ENCODE measurements at regions not wholly inside any gene's neighbourhood (a gene's known extent, or its start where the extent isn't known, plus 50 kb on each side); places are given as distances from the start of the nearest gene placed in this dataset.
"Not testable (repeated sequence)": the region's sequence is repeated elsewhere in the genome, so short reads cannot be mapped to it uniquely, and the experiment has no call there.

DNA sequence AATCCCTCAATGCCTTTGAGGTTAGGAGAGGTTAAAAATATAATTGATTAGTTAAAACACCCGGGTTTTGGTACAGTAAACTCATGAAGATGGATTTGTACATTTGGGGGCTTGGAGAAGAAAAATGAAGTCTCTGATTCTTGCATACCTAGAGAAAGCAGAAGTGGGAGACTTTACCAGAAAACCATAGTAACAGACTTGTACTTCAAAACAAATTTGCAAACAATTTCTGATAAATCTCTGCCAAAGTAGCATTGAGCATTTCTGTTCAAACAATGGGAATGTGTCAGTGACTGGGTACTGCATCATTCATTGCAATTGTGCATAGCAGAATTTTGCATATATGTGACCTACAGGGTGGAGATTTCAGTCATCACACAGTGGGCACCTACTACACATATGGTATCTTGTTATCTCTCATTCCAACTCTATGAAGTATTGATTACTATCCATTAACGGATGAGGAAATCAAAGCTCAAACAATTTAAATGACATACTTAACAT, 256.9 kb downstream of the PLK2 start:
- no peak for DNase-seq (ENCODE audit: low read depth in 2 of 2)

DNA sequence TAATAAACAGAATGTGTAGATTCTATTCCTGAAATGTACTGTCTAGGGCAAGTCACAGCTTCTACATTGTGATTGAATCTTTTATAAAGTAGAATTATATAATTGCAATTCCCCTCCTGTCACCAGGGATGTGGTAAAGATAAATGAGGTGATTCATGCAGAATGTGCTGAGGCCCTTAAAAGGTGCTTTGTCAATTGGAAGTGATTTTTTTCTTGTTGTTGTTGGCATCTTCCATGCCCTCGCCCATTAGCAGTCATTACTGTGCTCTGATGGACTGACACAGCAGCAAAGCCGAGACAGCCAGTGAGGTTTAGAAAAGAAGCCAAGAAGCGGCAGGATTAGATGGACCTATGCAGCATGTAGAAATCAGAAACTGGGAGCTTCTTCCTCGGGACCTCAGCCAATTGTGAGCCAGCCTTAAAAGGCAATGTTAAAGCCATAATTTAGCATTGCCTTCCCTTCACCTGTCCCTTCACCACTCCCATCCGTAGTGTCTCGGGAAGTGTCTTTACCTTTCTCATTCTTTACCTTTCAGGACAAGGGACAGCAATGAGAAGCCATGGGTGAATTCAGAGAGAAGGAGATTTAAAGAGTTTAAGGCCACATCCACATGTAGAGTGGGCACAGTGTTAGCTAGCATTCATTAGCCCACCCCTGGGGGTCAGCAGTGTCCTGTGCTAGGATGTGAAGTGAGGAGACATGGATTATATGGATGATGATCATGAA, 257.8 kb downstream of the PLK2 start:
- DNase-seq (ENCODE audit: low read depth in 2 of 2): no peak

DNA sequence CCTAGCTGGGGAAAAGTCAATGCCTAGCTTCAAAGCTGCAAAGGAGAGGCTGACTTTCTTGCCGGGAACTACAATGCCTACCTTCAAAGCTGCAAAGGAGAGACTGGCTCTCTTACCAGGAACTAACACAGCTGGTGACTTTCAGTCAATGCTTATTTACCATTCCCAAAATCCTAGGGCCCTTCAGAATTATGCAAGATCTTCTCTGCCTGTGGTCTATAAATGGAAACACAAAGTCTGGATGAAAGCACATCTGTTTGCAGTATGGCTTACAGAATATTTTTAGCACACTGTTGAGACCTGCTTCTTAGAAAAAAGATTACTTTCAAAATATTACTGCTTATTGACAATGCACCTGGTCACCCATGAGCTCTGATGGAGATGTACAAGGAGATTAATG, 259.4 kb downstream of the PLK2 start:
- DNase-seq (ENCODE audit: low read depth in 2 of 2): no peak

DNA sequence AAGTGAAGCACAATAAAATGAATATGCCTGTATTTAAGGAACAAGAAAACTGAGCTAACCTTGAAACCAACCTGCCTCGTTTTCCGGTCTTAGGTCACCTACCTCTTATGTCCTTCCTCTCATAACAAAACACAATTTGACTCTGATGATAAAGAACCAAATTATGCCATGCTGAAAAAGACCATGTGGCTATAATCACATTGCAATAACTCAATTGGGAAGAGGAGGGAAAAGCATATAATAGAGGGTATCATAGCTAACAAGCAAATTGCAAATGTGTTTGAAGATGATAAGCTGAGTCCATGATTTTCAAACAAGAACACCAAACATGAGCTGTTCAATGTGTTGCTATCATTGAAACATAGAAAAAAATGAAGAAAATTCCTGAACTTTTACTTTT, 260.8 kb downstream of the PLK2 start:
- DNase-seq (ENCODE audit: low read depth in 2 of 2): no peak

DNA sequence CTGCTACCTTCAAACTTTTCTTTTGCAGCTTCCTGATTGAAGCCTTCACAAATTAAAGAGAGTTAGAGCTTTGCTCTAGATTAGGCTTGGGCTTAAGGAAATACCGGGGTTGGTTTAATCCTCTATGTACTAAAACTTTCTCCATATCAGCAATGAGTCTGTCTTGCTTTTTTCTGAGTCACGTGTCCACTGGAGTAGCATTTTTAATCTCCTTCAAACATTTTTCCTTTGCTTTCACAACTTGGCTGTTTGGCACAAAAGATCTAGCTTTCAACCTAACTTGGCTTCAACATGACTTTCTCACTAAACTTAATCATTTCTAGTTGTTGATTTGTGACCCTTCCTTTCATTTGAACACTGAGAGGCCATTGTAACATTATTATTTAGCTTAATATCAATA, 261.6 kb downstream of the PLK2 start:
- no peak for DNase-seq (ENCODE audit: low read depth in 2 of 2)

GRCh38 chr5:58197875-58198274, 262.0 kb downstream of the PLK2 start:
- no peak for DNase-seq (ENCODE audit: low read depth in 2 of 2)

DNA sequence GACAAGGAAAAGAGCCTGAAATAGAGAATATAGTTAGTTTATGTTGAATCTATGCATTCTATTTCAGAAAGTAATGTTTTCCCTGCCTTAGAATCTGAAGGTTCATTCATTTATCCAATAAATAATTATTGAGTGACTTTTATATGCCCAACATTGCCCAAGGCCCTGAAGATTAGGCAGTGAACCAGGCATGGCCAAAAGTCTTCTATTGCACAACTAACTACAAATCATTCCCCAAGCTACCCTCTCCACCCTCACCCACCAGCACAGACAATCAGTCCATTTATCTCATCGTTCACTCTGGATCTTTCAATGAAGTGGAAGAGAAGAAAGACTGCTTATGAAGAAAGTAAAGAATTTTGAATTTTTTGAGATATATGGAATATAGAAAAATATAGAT, 268.4 kb downstream of the PLK2 start:
- DNase-seq (ENCODE audit: low read depth in 2 of 2): no peak

GRCh38 chr5:58188262-58188651, 271.6 kb downstream of the PLK2 start:
- no peak for DNase-seq (ENCODE audit: low read depth in 2 of 2)

- DNase-seq (ENCODE audit: low read depth in 2 of 2): no peak
Measured at GRCh38 chr5:58187432-58188261, 272.2 kb downstream of the PLK2 start.

DNA sequence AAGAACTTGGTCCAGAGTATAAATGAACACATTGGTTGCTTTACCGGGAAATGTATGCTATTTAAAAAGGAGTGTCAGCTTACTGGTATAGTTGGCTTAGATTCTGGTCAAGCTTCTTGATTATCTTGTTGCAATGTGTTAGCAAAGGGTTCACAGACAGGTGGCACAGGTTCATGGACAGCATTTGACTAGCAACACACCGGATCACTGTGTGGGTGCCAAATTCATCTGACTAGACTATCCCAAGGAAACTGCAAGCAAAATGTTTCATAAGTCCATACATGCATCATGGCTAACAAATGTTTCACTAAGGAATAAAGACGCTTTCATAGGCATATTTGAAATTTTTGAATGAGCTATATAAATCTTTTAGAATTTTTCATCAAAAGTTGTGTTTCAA, 274.1 kb downstream of the PLK2 start:
- no peak for DNase-seq (ENCODE audit: low read depth in 2 of 2)

- DNase-seq (ENCODE audit: low read depth in 2 of 2): no peak
Measured at GRCh38 chr5:58185397-58185796, 274.5 kb downstream of the PLK2 start.

DNA sequence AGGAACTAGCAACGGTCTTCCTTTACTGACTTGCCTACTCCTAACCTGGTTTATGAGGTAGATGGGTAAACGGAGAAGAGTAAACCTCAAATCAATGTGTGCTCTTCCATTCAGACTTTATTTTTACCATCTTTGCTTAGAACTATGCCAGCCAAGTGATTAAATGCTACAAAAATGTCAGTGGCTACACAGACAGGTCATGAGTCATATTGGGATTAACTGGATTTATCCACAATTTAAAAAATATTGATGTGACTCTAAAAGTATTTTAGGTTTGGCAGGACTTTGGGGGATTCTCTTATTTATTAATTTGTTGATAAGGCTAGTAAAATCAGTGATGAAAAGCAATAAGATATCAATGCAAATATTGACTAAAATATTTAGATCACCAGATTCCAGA, 275.0 kb downstream of the PLK2 start:
- DNase-seq (ENCODE audit: low read depth in 2 of 2): no peak

- DNase-seq (ENCODE audit: low read depth in 2 of 2): no peak
Measured at GRCh38 chr5:58183786-58184085, 276.1 kb downstream of the PLK2 start.

- no peak for DNase-seq (ENCODE audit: low read depth in 2 of 2)
Measured at GRCh38 chr5:58183078-58183785, 276.7 kb downstream of the PLK2 start.

DNA sequence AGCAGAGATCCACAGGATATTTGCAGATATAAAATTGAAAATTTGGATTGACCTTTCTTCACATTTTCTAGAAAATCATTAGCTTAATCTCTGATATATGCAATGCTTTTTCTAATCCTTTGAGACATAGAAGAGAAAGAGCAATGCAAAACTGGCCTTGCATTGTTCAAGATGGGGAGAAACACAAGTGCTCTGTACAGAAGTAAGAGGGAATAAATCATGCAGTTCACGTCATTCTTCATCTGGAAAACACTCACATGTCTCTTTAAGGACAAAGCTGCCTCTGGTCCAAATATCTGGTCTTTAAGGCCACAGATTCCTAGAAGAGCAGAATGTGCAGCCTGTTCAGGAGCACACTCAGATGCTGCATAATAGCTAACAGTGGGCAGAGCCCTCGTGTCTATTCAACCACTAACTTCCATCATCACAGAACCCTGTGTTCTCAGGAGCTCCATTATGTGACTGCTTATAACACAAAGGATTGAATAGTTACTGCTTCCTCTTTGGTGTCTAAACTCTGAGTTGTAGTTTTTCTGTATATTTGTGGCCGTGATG, 277.5 kb downstream of the PLK2 start:
- DNase-seq (ENCODE audit: low read depth in 2 of 2): no peak

GRCh38 chr5:58181578-58182286, 278.2 kb downstream of the PLK2 start:
- no peak for DNase-seq (ENCODE audit: low read depth in 2 of 2)

- no peak for DNase-seq (ENCODE audit: low read depth in 2 of 2)
Measured at GRCh38 chr5:58172946-58173345, 286.9 kb downstream of the PLK2 start.

GRCh38 chr5:58165152-58165551, 294.7 kb downstream of the PLK2 start:
- DNase-seq (ENCODE audit: low read depth in 2 of 2): no peak

- not testable (repeated sequence) for DNase-seq (ENCODE audit: low read depth in 2 of 2)
Measured at GRCh38 chr5:58161889-58162288, 298.0 kb downstream of the PLK2 start.

DNA sequence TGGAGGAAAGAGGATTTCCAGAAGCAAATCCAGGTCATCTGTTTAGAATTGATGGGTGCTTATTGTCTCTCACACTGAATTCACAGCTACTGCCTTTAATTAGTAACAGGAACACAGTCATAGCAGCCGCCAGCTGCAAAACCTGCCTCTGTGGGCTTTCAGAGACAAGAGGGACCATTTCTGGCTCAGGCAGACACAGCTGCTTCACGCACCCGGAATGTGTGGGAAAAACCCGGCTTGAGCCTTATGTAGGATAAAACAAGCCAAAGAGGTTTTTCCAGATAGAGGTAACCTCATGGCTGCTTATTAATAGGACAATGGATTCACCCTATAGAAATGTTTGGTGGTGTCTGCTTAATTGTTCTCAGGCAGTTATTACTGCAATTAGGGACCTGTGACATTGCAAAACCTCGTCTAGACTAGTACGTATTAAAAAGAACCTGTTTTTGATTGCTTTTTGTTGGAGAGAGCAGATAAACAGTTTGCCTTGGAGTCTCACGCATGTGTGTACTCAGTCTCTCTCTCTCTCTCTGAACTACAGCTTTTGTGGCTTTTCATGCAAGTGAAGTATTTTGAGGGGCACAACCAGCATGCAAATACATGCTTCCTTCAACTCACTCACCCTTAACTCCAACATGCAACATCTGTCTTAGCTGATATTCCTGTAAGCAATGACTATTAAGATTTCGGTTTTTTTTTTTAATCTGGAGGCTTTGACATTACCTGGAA, 302.7 kb downstream of the PLK2 start:
- no peak for DNase-seq (ENCODE audit: low read depth in 2 of 2)

- DNase-seq (ENCODE audit: low read depth in 2 of 2): no peak
Measured at GRCh38 chr5:58156361-58156760, 303.5 kb downstream of the PLK2 start.
